GM12872 (cell line): ENCODE measurements at regions not wholly inside any gene's neighbourhood (a gene's known extent, or its start where the extent isn't known, plus 50 kb on each side); places are given as distances from the start of the nearest gene placed in this dataset.

Experiments
- CTCF ChIP-seq: IDR thresholded peaks from 3 replicates; pipeline ENCODE4 v1.5.1; 2011; ENCODE audit warnings: low read depth, mild to moderate bottlenecking, low read length, moderate library complexity; ENCODE audit not compliant: insufficient read depth

- no peak for TF ChIP-seq CTCF
These were observed 969.6 kb downstream of the BRD1 start for GRCh38 chr22:48858121-48858520.

GRCh38 chr22:48857202-48857805 is 970.4 kb downstream of the BRD1 start:
- no peak for TF ChIP-seq CTCF

GRCh38 chr22:48856308-48856615 is 971.4 kb downstream of the BRD1 start:
- no peak for TF ChIP-seq CTCF

- no peak for TF ChIP-seq CTCF
These were observed 971.9 kb downstream of the BRD1 start for GRCh38 chr22:48855593-48856307.

- no peak for TF ChIP-seq CTCF
These were observed 972.7 kb downstream of the BRD1 start for GRCh38 chr22:48855013-48855412.

GRCh38 chr22:48853627-48854240 is 973.9 kb downstream of the BRD1 start:
- TF ChIP-seq CTCF = no peak

GRCh38 chr22:48851933-48852549 is 975.6 kb downstream of the BRD1 start:
- no peak for TF ChIP-seq CTCF
